Fibroblast of villous mesenchyme (primary cell): ENCODE measurements at regions not wholly inside any gene's neighbourhood (a gene's known extent, or its start where the extent isn't known, plus 50 kb on each side); places are given as distances from the start of the nearest gene placed in this dataset.

Experiments
- DNase-seq: peaks from one replicate; pipeline ENCODE4 v3.0.0-alpha.2; 2010; ENCODE audit warnings: low read depth
- H3K4me3 ChIP-seq: 2 replicates; pipeline ENCODE4 v1.5.1; 2011; ENCODE audit warnings: low read depth, mild to moderate bottlenecking, low read length
- CTCF ChIP-seq: IDR thresholded peaks from 2 replicates; pipeline ENCODE4 v1.5.1; 2012; ENCODE audit warnings: low read depth, mild to moderate bottlenecking, low read length; ENCODE audit not compliant: insufficient read depth

- TF ChIP-seq CTCF, result no peak
- no peak overlapping the region for H3K4me3 ChIP-seq
- DNase-seq, result no peak
These were observed 372.0 kb downstream of the SHANK2 start for GRCh38 chr11:70880416-70880815.

GRCh38 chr11:70881948-70882715 lies 370.2 kb downstream of the SHANK2 start:
- no peak for DNase-seq
- TF ChIP-seq CTCF, result no peak

GRCh38 chr11:70882716-70883085 lies 369.7 kb downstream of the SHANK2 start:
- H3K4me3 ChIP-seq, result no peak overlapping the region
- DNase-seq, result no peak
- TF ChIP-seq CTCF, result no peak

More at GRCh38 chr11:70881948-70882715, 370.2 kb downstream of the SHANK2 start:
- no peak overlapping the region for H3K4me3 ChIP-seq

- no peak overlapping the region for H3K4me3 ChIP-seq
- no peak for TF ChIP-seq CTCF
- DNase-seq, result no peak
These were observed 368.9 kb downstream of the SHANK2 start for GRCh38 chr11:70883323-70883940.

- DNase-seq, result peak; percentile 26
- H3K4me3 ChIP-seq, result no peak overlapping the region
- TF ChIP-seq CTCF, result no peak
These were observed 368.3 kb downstream of the SHANK2 start for GRCh38 chr11:70883973-70884623.

- no peak overlapping the region for H3K4me3 ChIP-seq
- peak; percentile 56 for DNase-seq
- no peak for TF ChIP-seq CTCF
These were observed 366.8 kb downstream of the SHANK2 start for GRCh38 chr11:70885281-70886231.
